SK-N-SH treated with all-trans-retinoic acid at 6 μM for 48 hours (cell line): ENCODE measurements at regions not wholly inside any gene's neighbourhood (a gene's known extent, or its start where the extent isn't known, plus 50 kb on each side); places are given as distances from the start of the nearest gene placed in this dataset.

Source experiments
- ARNTL ChIP-seq: fragments of 450-650 bp; formaldehyde crosslinking; IDR thresholded peaks from 2 replicates; pipeline ENCODE4 v1.5.0; 2020; ENCODE audit warnings: low read depth, mild to moderate bottlenecking, moderate library complexity, borderline replicate concordance
- ESRRG ChIP-seq: fragments of 250-450 bp; sonication (Bioruptor Pico); IDR thresholded peaks from 2 replicates; pipeline ENCODE4 v1.6.1; 2021; ENCODE audit warnings: mild to moderate bottlenecking
- TCF4 ChIP-seq: fragments of 250-450 bp; sonication (Bioruptor Pico); IDR thresholded peaks from 2 replicates; pipeline ENCODE4 v1.8.0; 2021; ENCODE audit warnings: mild to moderate bottlenecking, moderate library complexity, borderline replicate concordance
- ZFP3 ChIP-seq: fragments of 250-450 bp; sonication (Bioruptor Pico); IDR thresholded peaks from 2 replicates; pipeline ENCODE4 v1.5.0; 2020; ENCODE audit warnings: mild to moderate bottlenecking, moderate library complexity
- ZFP30 ChIP-seq: fragments of 450-650 bp; formaldehyde crosslinking; IDR thresholded peaks from 2 replicates; pipeline ENCODE4 v1.5.0; 2022; ENCODE audit warnings: mild to moderate bottlenecking, moderate library complexity
- ZNF70 ChIP-seq: fragments of 450-650 bp; formaldehyde crosslinking; IDR thresholded peaks from 2 replicates; pipeline ENCODE4 v1.5.0; 2020; ENCODE audit warnings: mild to moderate bottlenecking, moderate library complexity
- TF ChIP-seq, protein P1 (sequence below): fragments of 250-450 bp; sonication (Bioruptor Pico); IDR thresholded peaks from 2 replicates; pipeline ENCODE4 v1.5.1; 2021; ENCODE audit warnings: mild to moderate bottlenecking, moderate library complexity
- TF ChIP-seq, protein P2 (sequence below): fragments of 250-450 bp; sonication (Bioruptor Pico); IDR thresholded peaks from 2 replicates; pipeline ENCODE4 v1.8.0; 2020; ENCODE audit warnings: mild to moderate bottlenecking, moderate library complexity, borderline replicate concordance
- TF ChIP-seq, protein P3 (sequence below): fragments of 250-450 bp; sonication (Bioruptor Pico); IDR thresholded peaks from 2 replicates; pipeline ENCODE4 v1.5.1; 2020; ENCODE audit warnings: low read depth, mild to moderate bottlenecking, moderate library complexity
- TF ChIP-seq, protein P4 (sequence below): fragments of 250-450 bp; sonication (Bioruptor Pico); IDR thresholded peaks from 2 replicates; pipeline ENCODE4 v1.8.0; 2021; ENCODE audit warnings: low read depth, mild to moderate bottlenecking, moderate library complexity, borderline replicate concordance

DNA sequence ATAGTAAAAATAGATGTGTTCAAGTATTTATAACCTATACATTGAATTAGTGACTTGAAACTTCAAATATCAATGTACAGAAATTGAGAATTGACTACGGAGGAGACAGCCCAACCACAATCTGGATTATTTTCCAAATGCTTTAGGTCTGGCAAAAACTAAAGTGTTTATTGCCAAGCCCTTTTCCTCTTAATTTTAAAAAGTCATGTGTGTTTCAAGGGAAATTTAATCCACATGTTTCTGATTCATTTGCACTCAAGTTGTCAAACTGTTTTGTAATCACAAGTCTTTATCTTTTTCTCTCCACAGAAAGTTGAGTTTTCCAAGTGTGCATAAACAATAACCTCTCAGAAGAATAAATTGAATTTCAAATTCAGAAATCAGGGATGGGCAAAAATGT, 350.8 kb upstream of the RSPO3 start:
- TF ChIP-seq, protein P1, sequence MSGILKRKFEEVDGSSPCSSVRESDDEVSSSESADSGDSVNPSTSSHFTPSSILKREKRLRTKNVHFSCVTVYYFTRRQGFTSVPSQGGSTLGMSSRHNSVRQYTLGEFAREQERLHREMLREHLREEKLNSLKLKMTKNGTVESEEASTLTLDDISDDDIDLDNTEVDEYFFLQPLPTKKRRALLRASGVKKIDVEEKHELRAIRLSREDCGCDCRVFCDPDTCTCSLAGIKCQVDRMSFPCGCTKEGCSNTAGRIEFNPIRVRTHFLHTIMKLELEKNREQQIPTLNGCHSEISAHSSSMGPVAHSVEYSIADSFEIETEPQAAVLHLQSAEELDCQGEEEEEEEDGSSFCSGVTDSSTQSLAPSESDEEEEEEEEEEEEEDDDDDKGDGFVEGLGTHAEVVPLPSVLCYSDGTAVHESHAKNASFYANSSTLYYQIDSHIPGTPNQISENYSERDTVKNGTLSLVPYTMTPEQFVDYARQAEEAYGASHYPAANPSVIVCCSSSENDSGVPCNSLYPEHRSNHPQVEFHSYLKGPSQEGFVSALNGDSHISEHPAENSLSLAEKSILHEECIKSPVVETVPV (CRISPR knock-in tag), result no peak
- TF ChIP-seq, protein P2, sequence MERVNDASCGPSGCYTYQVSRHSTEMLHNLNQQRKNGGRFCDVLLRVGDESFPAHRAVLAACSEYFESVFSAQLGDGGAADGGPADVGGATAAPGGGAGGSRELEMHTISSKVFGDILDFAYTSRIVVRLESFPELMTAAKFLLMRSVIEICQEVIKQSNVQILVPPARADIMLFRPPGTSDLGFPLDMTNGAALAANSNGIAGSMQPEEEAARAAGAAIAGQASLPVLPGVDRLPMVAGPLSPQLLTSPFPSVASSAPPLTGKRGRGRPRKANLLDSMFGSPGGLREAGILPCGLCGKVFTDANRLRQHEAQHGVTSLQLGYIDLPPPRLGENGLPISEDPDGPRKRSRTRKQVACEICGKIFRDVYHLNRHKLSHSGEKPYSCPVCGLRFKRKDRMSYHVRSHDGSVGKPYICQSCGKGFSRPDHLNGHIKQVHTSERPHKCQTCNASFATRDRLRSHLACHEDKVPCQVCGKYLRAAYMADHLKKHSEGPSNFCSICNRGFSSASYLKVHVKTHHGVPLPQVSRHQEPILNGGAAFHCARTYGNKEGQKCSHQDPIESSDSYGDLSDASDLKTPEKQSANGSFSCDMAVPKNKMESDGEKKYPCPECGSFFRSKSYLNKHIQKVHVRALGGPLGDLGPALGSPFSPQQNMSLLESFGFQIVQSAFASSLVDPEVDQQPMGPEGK, result no peak
- TF ChIP-seq ZNF70 (CRISPR knock-in tag) (no peak), TCF4 (CRISPR knock-in tag) (no peak), ZFP30 (CRISPR knock-in tag) (no peak), ESRRG (no peak), ZFP3 (no peak), ARNTL (no peak)
- TF ChIP-seq, protein P3, sequence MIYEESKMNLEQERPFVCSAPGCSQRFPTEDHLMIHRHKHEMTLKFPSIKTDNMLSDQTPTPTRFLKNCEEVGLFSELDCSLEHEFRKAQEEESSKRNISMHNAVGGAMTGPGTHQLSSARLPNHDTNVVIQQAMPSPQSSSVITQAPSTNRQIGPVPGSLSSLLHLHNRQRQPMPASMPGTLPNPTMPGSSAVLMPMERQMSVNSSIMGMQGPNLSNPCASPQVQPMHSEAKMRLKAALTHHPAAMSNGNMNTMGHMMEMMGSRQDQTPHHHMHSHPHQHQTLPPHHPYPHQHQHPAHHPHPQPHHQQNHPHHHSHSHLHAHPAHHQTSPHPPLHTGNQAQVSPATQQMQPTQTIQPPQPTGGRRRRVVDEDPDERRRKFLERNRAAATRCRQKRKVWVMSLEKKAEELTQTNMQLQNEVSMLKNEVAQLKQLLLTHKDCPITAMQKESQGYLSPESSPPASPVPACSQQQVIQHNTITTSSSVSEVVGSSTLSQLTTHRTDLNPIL, result no peak
- TF ChIP-seq, protein P4, sequence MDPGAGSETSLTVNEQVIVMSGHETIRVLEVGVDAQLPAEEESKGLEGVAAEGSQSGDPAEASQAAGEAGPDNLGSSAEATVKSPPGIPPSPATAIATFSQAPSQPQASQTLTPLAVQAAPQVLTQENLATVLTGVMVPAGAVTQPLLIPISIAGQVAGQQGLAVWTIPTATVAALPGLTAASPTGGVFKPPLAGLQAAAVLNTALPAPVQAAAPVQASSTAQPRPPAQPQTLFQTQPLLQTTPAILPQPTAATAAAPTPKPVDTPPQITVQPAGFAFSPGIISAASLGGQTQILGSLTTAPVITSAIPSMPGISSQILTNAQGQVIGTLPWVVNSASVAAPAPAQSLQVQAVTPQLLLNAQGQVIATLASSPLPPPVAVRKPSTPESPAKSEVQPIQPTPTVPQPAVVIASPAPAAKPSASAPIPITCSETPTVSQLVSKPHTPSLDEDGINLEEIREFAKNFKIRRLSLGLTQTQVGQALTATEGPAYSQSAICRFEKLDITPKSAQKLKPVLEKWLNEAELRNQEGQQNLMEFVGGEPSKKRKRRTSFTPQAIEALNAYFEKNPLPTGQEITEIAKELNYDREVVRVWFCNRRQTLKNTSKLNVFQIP (CRISPR knock-in tag), result no peak
